Ishikawa (cell line): ENCODE measurements at regions not wholly inside any gene's neighbourhood (a gene's known extent, or its start where the extent isn't known, plus 50 kb on each side); places are given as distances from the start of the nearest gene placed in this dataset.

Source experiments
- CEBPB ChIP-seq: IDR thresholded peaks from 2 replicates; pipeline ENCODE4 v1.6.1; 2012
- CREB1 ChIP-seq: IDR thresholded peaks from 2 replicates; pipeline ENCODE4 v1.6.1; 2012; ENCODE audit warnings: low read depth
- EGR1 ChIP-seq: IDR thresholded peaks from 2 replicates; pipeline ENCODE4 v1.6.1; 2012
- EP300 ChIP-seq: IDR thresholded peaks from 2 replicates; pipeline ENCODE4 v1.6.1; 2012; ENCODE audit warnings: borderline replicate concordance
- FOXM1 ChIP-seq: IDR thresholded peaks from 2 replicates; pipeline ENCODE4 v1.6.1; 2012; ENCODE audit warnings: low read depth, borderline replicate concordance
- MAX ChIP-seq: IDR thresholded peaks from 2 replicates; pipeline ENCODE4 v1.6.1; 2012
- NFIC ChIP-seq: IDR thresholded peaks from 2 replicates; pipeline ENCODE4 v1.6.1; 2012
- RAD21 ChIP-seq: IDR thresholded peaks from 2 replicates; pipeline ENCODE4 v1.6.1; 2012; ENCODE audit warnings: low read depth
- REST ChIP-seq: IDR thresholded peaks from 2 replicates; pipeline ENCODE4 v1.6.1; 2012; ENCODE audit warnings: low read depth, mild to moderate bottlenecking
- TAF1 ChIP-seq: IDR thresholded peaks from 2 replicates; pipeline ENCODE4 v1.6.1; 2012; ENCODE audit warnings: low read depth, mild to moderate bottlenecking
- TCF12 ChIP-seq: IDR thresholded peaks from 2 replicates; pipeline ENCODE4 v1.6.1; 2012; ENCODE audit warnings: low read depth
- TEAD4 ChIP-seq: IDR thresholded peaks from 2 replicates; pipeline ENCODE4 v1.6.1; 2012
- USF1 ChIP-seq: IDR thresholded peaks from 2 replicates; pipeline ENCODE4 v1.6.1; 2012
- YY1 ChIP-seq: IDR thresholded peaks from 2 replicates; pipeline ENCODE4 v1.6.1; 2012; ENCODE audit warnings: low read depth
- ZBTB7A ChIP-seq: IDR thresholded peaks from 2 replicates; pipeline ENCODE4 v1.6.1; 2012; ENCODE audit warnings: low read depth

- TF ChIP-seq CEBPB, result no peak
- TF ChIP-seq YY1, result no peak
- no peak for TF ChIP-seq EP300
- TF ChIP-seq TAF1, result no peak
- TF ChIP-seq RAD21, result no peak
- no peak for TF ChIP-seq ZBTB7A
These were observed 449.4 kb upstream of the PRICKLE1 start for GRCh38 chr12:43038991-43039390.

- no peak for TF ChIP-seq CEBPB
- no peak for TF ChIP-seq USF1
- TF ChIP-seq TAF1, result no peak
- no peak for TF ChIP-seq EGR1
- no peak for TF ChIP-seq RAD21
- TF ChIP-seq FOXM1, result no peak
- TF ChIP-seq REST, result no peak
- TF ChIP-seq ZBTB7A, result no peak
- TF ChIP-seq NFIC, result no peak
- no peak for TF ChIP-seq CREB1
These were observed 440.4 kb upstream of the PRICKLE1 start for GRCh38 chr12:43029971-43030370.

- TF ChIP-seq EP300 (no peak), EGR1 (no peak), TCF12 (no peak), RAD21 (no peak), CEBPB (no peak), MAX (no peak), TAF1 (no peak), CREB1 (no peak), USF1 (no peak), REST (no peak), NFIC (no peak), FOXM1 (no peak), ZBTB7A (no peak), TEAD4 (no peak), YY1 (no peak)
These were observed 439.3 kb upstream of the PRICKLE1 start for GRCh38 chr12:43028826-43029225.

- TF ChIP-seq EP300, result no peak
- no peak for TF ChIP-seq TEAD4
- no peak for TF ChIP-seq EGR1
- TF ChIP-seq CREB1, result no peak
- TF ChIP-seq USF1, result no peak
- no peak for TF ChIP-seq TAF1
- no peak for TF ChIP-seq RAD21
These were observed 433.3 kb upstream of the PRICKLE1 start for GRCh38 chr12:43022838-43023237.

- no peak for TF ChIP-seq FOXM1
- TF ChIP-seq CREB1, result no peak
- no peak for TF ChIP-seq CEBPB
- no peak for TF ChIP-seq TEAD4
- no peak for TF ChIP-seq NFIC
- TF ChIP-seq YY1, result no peak
- no peak for TF ChIP-seq EGR1
- TF ChIP-seq EP300, result no peak
- no peak for TF ChIP-seq ZBTB7A
- TF ChIP-seq MAX, result no peak
- no peak for TF ChIP-seq TAF1
- TF ChIP-seq USF1, result no peak
- TF ChIP-seq REST, result no peak
These were observed 425.7 kb upstream of the PRICKLE1 start for GRCh38 chr12:43015090-43015737.
